ENCODE measurements at regions not wholly inside any gene's neighbourhood (a gene's known extent, or its start where the extent isn't known, plus 50 kb on each side); places are given as distances from the start of the nearest gene placed in this dataset.

DNA sequence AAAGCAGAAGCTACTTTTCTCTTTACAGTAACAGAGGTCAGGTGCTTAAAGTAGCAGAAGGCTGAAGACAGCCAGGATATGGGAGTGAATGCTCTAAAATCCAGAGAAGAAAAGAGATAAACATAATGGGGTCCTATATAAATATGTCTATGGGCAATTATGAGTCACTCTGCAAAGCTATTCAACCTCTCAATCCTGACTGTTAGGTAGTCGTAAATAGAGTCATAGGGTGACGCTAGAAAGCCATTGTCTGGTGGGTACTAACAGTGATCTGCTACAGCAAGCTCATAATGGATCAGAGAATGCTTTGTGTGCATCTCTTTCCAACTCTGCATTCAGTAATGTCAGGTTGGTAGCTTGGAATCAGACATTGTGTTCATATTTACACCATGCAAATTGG is 53.5 kb upstream of the PDE5A start:
- H3K4me3 ChIP-seq (ENCODE audit: low read depth, low read length), result no peak overlapping the region
- TF ChIP-seq, protein P1, sequence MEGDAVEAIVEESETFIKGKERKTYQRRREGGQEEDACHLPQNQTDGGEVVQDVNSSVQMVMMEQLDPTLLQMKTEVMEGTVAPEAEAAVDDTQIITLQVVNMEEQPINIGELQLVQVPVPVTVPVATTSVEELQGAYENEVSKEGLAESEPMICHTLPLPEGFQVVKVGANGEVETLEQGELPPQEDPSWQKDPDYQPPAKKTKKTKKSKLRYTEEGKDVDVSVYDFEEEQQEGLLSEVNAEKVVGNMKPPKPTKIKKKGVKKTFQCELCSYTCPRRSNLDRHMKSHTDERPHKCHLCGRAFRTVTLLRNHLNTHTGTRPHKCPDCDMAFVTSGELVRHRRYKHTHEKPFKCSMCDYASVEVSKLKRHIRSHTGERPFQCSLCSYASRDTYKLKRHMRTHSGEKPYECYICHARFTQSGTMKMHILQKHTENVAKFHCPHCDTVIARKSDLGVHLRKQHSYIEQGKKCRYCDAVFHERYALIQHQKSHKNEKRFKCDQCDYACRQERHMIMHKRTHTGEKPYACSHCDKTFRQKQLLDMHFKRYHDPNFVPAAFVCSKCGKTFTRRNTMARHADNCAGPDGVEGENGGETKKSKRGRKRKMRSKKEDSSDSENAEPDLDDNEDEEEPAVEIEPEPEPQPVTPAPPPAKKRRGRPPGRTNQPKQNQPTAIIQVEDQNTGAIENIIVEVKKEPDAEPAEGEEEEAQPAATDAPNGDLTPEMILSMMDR (IDR thresholded peaks at IDR 0.05; ENCODE audit: low read depth, low read length), result no peak
- no peak for TF ChIP-seq POLR2A (IDR thresholded peaks at IDR 0.05; ENCODE audit: extremely low read depth, insufficient read length)
- TF ChIP-seq, protein P2, sequence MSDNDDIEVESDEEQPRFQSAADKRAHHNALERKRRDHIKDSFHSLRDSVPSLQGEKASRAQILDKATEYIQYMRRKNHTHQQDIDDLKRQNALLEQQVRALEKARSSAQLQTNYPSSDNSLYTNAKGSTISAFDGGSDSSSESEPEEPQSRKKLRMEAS (IDR thresholded peaks at IDR 0.05; ENCODE audit: low read depth, low read length), result no peak
- TF ChIP-seq MYC (IDR thresholded peaks at IDR 0.05; ENCODE audit: low read depth, low read length), result no peak
- DNase-seq (ENCODE audit: low read depth), result no peak

GRCh38 chr4:119679251-119679650 is 50.6 kb upstream of the PDE5A start:
- DNase-seq (ENCODE audit: low read depth), result no peak
- TF ChIP-seq, protein P1 (IDR thresholded peaks at IDR 0.05; ENCODE audit: low read depth, low read length), result no peak
- TF ChIP-seq, protein P2 (IDR thresholded peaks at IDR 0.05; ENCODE audit: low read depth, low read length), result no peak
- TF ChIP-seq POLR2A (IDR thresholded peaks at IDR 0.05; ENCODE audit: extremely low read depth, insufficient read length), result no peak
- TF ChIP-seq MYC (IDR thresholded peaks at IDR 0.05; ENCODE audit: low read depth, low read length), result no peak

DNA sequence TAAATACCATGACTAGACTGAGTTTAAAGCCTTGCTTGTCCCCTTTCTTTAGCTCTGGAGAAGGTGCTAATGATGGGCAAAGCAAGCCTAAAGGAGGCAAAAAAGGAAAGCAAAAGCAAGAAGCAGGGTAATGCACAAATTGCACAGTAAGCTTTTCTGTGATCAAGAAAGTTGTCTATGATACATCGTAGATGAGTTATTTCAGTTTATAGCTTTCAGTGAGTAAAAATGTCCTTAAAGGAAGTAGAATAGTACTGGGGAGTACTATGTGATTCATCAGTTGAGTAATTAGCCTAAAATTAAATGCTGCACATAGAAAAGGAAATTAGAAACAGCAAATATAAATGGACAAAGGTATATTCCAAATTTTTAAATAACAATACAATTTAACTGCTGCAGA is 50.2 kb upstream of the PDE5A start:
- TF ChIP-seq, protein P2 (IDR thresholded peaks at IDR 0.05; ENCODE audit: low read depth, low read length), result no peak
- TF ChIP-seq MYC (IDR thresholded peaks at IDR 0.05; ENCODE audit: low read depth, low read length), result no peak
- TF ChIP-seq, protein P1 (IDR thresholded peaks at IDR 0.05; ENCODE audit: low read depth, low read length), result no peak
- no peak for TF ChIP-seq POLR2A (IDR thresholded peaks at IDR 0.05; ENCODE audit: extremely low read depth, insufficient read length)
- no peak for DNase-seq (ENCODE audit: low read depth)
- H3K4me3 ChIP-seq (ENCODE audit: low read depth, low read length), result no peak overlapping the region

More at GRCh38 chr4:119679251-119679650, 50.6 kb upstream of the PDE5A start:
- no peak overlapping the region for H3K4me3 ChIP-seq (ENCODE audit: low read depth, low read length)
